ENCODE measurements at regions not wholly inside any gene's neighbourhood (a gene's known extent, or its start where the extent isn't known, plus 50 kb on each side); places are given as distances from the start of the nearest gene placed in this dataset.

- TF ChIP-seq CTCF (IDR thresholded peaks at IDR 0.05), result no peak
- TF ChIP-seq EZH2 (IDR thresholded peaks at IDR 0.05), result no peak
- TF ChIP-seq EZH2phosphoT487 (IDR thresholded peaks at IDR 0.05), result no peak
These were observed 675.3 kb downstream of the LTN1 start for GRCh38 chr21:28317177-28317950.
